ENCODE measurements at regions not wholly inside any gene's neighbourhood (a gene's known extent, or its start where the extent isn't known, plus 50 kb on each side); places are given as distances from the start of the nearest gene placed in this dataset.

GRCh38 chr20:10902174-10902573, 228.4 kb upstream of the JAG1 start:
- no peak for TF ChIP-seq EP300 (IDR thresholded peaks at IDR 0.05; ENCODE audit: borderline replicate concordance in 1 of 2, low read depth in 1 of 2, low read length in 1 of 2)
- TF ChIP-seq, protein P1, sequence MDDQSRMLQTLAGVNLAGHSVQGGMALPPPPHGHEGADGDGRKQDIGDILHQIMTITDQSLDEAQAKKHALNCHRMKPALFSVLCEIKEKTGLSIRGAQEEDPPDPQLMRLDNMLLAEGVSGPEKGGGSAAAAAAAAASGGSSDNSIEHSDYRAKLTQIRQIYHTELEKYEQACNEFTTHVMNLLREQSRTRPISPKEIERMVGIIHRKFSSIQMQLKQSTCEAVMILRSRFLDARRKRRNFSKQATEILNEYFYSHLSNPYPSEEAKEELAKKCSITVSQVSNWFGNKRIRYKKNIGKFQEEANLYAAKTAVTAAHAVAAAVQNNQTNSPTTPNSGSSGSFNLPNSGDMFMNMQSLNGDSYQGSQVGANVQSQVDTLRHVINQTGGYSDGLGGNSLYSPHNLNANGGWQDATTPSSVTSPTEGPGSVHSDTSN (IDR thresholded peaks at IDR 0.05): no peak
- TF ChIP-seq CTCF (IDR thresholded peaks at IDR 0.05): no peak
- TF ChIP-seq, protein P2, sequence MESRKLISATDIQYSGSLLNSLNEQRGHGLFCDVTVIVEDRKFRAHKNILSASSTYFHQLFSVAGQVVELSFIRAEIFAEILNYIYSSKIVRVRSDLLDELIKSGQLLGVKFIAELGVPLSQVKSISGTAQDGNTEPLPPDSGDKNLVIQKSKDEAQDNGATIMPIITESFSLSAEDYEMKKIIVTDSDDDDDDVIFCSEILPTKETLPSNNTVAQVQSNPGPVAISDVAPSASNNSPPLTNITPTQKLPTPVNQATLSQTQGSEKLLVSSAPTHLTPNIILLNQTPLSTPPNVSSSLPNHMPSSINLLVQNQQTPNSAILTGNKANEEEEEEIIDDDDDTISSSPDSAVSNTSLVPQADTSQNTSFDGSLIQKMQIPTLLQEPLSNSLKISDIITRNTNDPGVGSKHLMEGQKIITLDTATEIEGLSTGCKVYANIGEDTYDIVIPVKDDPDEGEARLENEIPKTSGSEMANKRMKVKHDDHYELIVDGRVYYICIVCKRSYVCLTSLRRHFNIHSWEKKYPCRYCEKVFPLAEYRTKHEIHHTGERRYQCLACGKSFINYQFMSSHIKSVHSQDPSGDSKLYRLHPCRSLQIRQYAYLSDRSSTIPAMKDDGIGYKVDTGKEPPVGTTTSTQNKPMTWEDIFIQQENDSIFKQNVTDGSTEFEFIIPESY (IDR thresholded peaks at IDR 0.05; ENCODE audit: borderline replicate concordance, low read depth): no peak
- no peak for TF ChIP-seq EZH2phosphoT487 (IDR thresholded peaks at IDR 0.05; ENCODE audit: borderline replicate concordance, low read depth)
- no peak for TF ChIP-seq REST (IDR thresholded peaks at IDR 0.05; ENCODE audit: low read depth, low read length)
- no peak for TF ChIP-seq RXRA (IDR thresholded peaks at IDR 0.05; ENCODE audit: borderline replicate concordance, low read depth)
- TF ChIP-seq USF1 (IDR thresholded peaks at IDR 0.05; ENCODE audit: borderline replicate concordance, low read depth): no peak
- TF ChIP-seq RAD21 (IDR thresholded peaks at IDR 0.05; ENCODE audit: low read length): no peak
- no peak for TF ChIP-seq POLR2AphosphoS5 (IDR thresholded peaks at IDR 0.05; ENCODE audit: low read depth, low read length)
- no peak for TF ChIP-seq FOXM1 (IDR thresholded peaks at IDR 0.05; ENCODE audit: low read depth)
- no peak for TF ChIP-seq RFX5 (IDR thresholded peaks at IDR 0.05; ENCODE audit: low read length)
- TF ChIP-seq FOSL2 (IDR thresholded peaks at IDR 0.05; ENCODE audit: borderline replicate concordance, low read depth): no peak
- TF ChIP-seq YY1 (IDR thresholded peaks at IDR 0.05; ENCODE audit: low read depth): no peak
